ENCODE measurements at regions not wholly inside any gene's neighbourhood (a gene's known extent, or its start where the extent isn't known, plus 50 kb on each side); places are given as distances from the start of the nearest gene placed in this dataset.

DNA sequence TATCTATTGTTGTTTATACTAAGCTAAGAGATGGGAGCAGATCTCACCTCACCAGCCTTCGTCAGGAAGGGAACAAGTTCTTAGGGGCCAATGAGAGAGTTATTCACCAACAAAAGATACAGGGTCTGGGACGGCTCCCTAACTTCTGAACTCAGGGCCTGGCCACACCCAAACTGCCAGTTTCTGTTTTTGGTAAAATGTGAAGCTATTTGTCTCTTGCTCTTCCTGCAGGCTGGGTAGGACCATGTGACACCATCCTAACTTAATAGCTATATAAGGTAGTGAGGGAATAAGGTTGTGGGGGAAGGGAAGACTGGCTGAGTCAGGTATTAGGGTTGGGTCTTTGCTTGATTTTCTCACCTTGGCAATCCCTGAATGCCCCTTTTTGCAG, 480.5 kb downstream of the KDM4C start:
- no peak overlapping the region for H3K4me3 ChIP-seq (ENCODE audit: control insufficient read depth, low read depth, low read length)
- TF ChIP-seq, protein P1, sequence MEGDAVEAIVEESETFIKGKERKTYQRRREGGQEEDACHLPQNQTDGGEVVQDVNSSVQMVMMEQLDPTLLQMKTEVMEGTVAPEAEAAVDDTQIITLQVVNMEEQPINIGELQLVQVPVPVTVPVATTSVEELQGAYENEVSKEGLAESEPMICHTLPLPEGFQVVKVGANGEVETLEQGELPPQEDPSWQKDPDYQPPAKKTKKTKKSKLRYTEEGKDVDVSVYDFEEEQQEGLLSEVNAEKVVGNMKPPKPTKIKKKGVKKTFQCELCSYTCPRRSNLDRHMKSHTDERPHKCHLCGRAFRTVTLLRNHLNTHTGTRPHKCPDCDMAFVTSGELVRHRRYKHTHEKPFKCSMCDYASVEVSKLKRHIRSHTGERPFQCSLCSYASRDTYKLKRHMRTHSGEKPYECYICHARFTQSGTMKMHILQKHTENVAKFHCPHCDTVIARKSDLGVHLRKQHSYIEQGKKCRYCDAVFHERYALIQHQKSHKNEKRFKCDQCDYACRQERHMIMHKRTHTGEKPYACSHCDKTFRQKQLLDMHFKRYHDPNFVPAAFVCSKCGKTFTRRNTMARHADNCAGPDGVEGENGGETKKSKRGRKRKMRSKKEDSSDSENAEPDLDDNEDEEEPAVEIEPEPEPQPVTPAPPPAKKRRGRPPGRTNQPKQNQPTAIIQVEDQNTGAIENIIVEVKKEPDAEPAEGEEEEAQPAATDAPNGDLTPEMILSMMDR (IDR thresholded peaks at IDR 0.05; ENCODE audit: control insufficient read depth, insufficient read depth, low read depth, low read length, missing control alignments) = no peak
- DNase-seq (ENCODE audit: low read depth) = no peak

DNA sequence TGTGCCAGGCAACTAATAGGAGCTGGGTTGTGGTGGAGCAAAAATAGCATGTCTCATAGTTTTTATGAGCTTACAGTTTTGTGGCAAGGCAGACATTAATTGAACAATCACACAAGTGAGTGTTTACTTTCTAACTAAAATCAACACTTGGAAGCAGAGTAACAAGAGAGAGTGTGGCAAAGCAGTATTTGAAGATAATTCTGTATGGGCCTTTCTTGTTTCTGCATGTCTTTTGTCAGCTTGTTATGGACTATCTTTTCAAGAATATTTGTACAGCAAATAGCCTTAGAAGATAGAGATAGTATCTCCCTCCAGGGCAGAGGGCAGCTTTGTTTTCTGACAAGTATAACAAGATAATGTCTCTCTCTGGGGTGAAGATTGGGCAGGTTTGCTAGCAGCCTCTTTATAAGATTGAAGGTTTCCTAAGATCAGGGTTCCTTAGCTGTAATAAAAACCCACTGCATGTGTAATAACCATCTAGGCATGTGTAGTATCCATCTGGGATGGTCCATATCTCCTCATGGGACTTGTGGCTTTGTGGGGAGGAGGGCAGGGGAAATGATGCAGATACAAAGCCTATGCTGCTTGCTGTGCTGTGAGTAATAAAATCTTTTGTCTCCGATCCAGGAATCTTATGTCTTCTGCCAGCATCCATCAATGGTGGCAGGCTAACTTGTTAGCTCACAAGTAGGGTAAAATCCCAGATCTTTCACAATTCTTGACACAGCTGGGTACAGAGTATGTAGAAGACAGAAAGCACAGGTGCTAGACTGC, 479.9 kb downstream of the KDM4C start:
- TF ChIP-seq, protein P1 (IDR thresholded peaks at IDR 0.05; ENCODE audit: control insufficient read depth, insufficient read depth, low read depth, low read length, missing control alignments) = no peak
- DNase-seq (ENCODE audit: low read depth) = peak; percentile 85
- no peak overlapping the region for H3K4me3 ChIP-seq (ENCODE audit: control insufficient read depth, low read depth, low read length)

DNA sequence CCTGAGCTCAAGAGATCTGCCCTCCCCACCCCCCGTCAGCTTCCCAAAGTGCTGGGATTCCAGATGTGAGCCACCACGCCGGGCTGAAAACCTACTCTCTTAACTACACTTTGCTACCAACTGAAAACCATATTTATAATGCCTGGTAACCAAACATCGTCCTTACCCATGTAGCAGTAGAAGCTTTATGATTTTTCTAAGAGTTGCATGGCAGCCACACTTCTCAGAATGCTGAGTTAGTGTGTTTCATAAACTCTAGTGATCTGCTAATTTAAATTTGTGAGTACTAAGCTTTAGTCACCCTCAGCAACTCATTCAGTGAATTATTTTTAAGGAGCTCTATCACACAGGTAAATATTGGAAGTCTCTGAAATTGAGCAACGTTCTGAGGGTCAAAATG, 478.4 kb downstream of the KDM4C start:
- no peak overlapping the region for H3K4me3 ChIP-seq (ENCODE audit: control insufficient read depth, low read depth, low read length)
- TF ChIP-seq, protein P1 (IDR thresholded peaks at IDR 0.05; ENCODE audit: control insufficient read depth, insufficient read depth, low read depth, low read length, missing control alignments) = no peak
- no peak for DNase-seq (ENCODE audit: low read depth)

DNA sequence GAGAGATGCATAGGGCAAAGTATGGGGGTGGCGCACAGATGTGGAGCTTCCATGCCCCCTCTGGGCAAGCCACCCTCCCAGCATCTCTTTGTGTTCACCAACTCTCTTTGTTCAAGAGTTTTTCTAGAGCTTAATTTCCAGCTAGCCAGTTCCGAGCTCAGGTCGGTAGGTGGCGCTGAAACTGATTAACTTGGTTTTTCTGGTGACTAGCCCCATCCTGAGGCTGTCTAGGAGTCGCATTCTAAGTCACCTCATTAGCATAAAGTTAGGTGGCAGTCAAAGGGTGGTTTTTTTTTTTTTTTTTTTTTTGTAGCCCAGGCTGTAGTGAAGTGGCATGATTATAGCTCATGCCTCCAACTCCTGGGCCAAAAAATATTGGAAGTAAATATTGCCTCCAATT, 476.4 kb downstream of the KDM4C start:
- no peak overlapping the region for H3K4me3 ChIP-seq (ENCODE audit: control insufficient read depth, low read depth, low read length)
- TF ChIP-seq, protein P1 (IDR thresholded peaks at IDR 0.05; ENCODE audit: control insufficient read depth, insufficient read depth, low read depth, low read length, missing control alignments) = peak; percentile 54
- DNase-seq (ENCODE audit: low read depth) = no peak

DNA sequence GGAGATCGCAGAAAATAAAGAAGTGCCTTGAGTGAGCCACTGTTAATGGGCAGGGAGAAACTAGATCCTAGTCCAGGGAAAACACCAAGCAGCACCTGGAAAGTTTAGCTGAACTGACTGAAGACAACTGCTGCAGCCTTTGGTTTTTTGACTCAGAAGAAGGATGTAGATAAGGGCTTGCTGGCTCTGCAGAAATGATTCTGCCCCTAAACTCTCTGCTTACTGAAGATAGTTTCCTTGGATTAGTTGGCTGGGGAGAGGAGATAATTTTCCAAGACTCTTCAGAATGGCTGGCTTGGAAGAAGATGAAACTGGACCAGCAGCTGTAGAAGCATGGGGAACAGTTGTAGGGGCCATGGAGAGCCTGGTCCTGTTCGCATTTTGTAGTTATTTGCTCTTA, 471.8 kb downstream of the KDM4C start:
- DNase-seq (ENCODE audit: low read depth) = no peak

DNA sequence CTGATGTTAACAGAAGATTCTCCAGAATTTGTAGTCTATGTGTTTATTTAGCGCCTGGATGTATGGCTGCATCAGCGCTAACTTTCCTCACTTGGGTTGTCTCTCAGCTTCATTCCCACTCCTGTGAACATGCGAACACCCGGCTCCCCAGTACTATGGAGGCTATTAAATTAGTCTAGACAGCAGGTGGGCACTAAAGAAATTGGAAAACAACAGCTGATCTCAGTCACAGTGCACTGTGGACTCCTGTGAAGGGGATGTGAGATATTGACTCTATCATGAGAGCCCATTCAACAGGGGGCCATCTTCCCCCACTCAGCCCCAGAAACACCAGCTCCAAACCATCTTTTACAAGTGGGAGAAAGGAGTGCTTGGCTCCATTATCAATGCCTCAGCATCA, 471.0 kb downstream of the KDM4C start:
- H3K4me3 ChIP-seq (ENCODE audit: control insufficient read depth, low read depth, low read length) = no peak overlapping the region
- TF ChIP-seq, protein P1 (IDR thresholded peaks at IDR 0.05; ENCODE audit: control insufficient read depth, insufficient read depth, low read depth, low read length, missing control alignments) = no peak

More for the DNA sequence above, 471.8 kb downstream of the KDM4C start:
- TF ChIP-seq, protein P1 (IDR thresholded peaks at IDR 0.05; ENCODE audit: control insufficient read depth, insufficient read depth, low read depth, low read length, missing control alignments) = no peak
- no peak overlapping the region for H3K4me3 ChIP-seq (ENCODE audit: control insufficient read depth, low read depth, low read length)

More for the DNA sequence above, 471.0 kb downstream of the KDM4C start:
- no peak for DNase-seq (ENCODE audit: low read depth)
